ENCODE measurements at regions not wholly inside any gene's neighbourhood (a gene's known extent, or its start where the extent isn't known, plus 50 kb on each side); places are given as distances from the start of the nearest gene placed in this dataset.
"Not testable (repeated sequence)": the region's sequence is repeated elsewhere in the genome, so short reads cannot be mapped to it uniquely, and the experiment has no call there.

GRCh38 chr6:166795879-166796278, 160.5 kb downstream of the RNASET2 start:
- H3K4me3 ChIP-seq, result no peak overlapping the region
- H3K9me3 ChIP-seq (ENCODE audit: low read depth, low read length), result no peaks in the 10 kb centered on the region
- TF ChIP-seq POLR2AphosphoS5 (IDR thresholded peaks at IDR 0.05; ENCODE audit: borderline replicate concordance, low read depth, low read length), result no peak
- TF ChIP-seq EZH2 (IDR thresholded peaks at IDR 0.05), result no peak
- no peak for TF ChIP-seq FOXP2 (optimal IDR thresholded peaks at IDR 0.05; ENCODE audit: control extremely low read depth, extremely low read length, insufficient read depth)
- no peak overlapping the region for H3K9ac ChIP-seq (ENCODE audit: insufficient read length)
- no peaks in the 10 kb centered on the region for H3K36me3 ChIP-seq (ENCODE audit: insufficient read depth, low read length)
- DNase-seq (ENCODE audit: low read depth, low spot score), result no peak
- H3K27ac ChIP-seq, result no peak overlapping the region

DNA sequence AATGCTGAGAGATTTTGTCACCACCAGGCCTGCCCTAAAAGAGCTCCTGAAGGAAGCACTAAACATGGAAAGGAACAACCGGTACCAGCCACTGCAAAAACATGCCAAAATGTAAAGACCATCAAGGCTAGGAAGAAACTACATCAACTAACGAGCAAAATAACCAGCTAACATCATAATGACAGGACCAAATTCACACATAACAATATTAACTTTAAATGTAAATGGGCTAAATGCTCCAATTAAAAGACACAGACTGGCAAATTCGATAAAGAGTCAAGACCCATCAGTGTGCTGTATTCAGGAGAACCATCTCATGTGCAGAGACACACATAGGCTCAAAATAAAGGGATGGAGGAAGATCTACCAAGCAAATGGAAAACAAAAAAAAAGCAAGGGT, 163.8 kb upstream of the RPS6KA2 start:
- not testable (repeated sequence) for H3K9me3 ChIP-seq (ENCODE audit: low read depth, low read length); DNase-seq (ENCODE audit: low read depth, low spot score); H3K4me3 ChIP-seq; H3K9ac ChIP-seq (ENCODE audit: insufficient read length); H3K36me3 ChIP-seq (ENCODE audit: insufficient read depth, low read length); H3K27ac ChIP-seq

DNA sequence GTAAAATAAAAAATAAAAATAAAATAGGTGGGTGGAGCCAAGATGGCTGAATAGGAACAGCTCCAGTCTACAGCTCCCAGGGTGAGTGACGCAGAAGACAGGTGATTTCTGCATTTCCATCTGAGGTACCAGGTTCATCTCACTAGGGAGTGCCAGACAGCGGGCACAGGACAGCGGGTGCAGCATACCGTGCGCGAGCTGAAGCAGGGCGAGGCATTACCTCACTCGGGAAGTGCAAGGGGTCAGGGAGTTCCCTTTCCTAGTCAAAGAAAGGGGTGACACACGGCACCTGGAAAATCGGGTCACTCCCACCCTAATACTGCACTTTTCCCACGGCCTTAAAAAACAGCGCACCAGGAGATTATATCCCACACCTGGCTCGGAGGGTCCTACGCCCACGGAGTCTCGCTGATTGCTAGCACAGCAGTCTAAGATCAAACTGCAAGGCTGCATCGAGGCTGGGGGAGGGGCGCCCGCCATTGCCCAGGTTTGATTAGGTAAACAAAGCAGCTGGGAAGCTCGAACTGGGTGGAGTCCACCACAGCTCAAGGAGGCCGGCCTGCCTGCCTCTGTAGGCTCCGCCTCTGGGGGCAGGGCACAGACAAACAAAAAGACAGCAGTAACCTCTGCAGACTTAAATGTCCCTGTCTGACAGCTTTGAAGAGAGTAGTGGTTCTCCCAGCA, 161.9 kb upstream of the RPS6KA2 start:
- H3K4me3 ChIP-seq; H3K27ac ChIP-seq; H3K36me3 ChIP-seq (ENCODE audit: insufficient read depth, low read length); H3K9ac ChIP-seq (ENCODE audit: insufficient read length); DNase-seq (ENCODE audit: low read depth, low spot score); H3K9me3 ChIP-seq (ENCODE audit: low read depth, low read length): not testable (repeated sequence)

DNA sequence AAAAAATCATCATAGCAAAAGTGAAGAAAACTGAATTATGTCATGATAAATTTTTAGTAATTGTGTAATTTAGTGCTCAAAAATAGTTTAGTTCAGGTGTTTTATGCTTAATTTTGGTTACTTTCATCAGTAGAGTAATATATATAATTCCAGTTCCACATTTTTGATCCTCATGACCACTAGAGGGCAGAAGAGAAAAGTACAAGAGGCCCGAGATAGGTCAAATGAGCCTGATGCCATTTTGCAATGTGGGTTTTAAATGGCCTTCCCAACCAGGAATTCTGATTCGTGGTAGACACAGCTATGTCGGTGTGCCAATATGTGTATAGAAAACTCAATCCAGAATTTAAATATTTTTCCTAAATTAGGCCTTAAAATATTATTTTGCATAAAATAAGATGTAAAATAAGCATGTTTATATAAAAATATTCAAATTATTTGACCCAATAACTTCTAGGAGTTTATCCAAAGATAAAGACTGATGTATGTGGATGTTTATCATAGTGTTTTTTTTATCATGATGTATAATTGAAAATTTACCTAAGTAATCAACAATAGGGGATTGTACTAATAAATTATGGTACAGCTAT, 159.7 kb upstream of the RPS6KA2 start:
- Histone ChIP-seq H3K9ac (ENCODE audit: insufficient read length) (no peak overlapping the region), H3K36me3 (ENCODE audit: insufficient read depth, low read length) (no peaks in the 10 kb centered on the region), H3K4me3 (no peak overlapping the region), H3K27ac (no peak overlapping the region), H3K9me3 (ENCODE audit: low read depth, low read length) (no peaks in the 10 kb centered on the region)
- DNase-seq (ENCODE audit: low read depth, low spot score), result peak; percentile 28
- TF ChIP-seq FOXP2 (optimal IDR thresholded peaks at IDR 0.05; ENCODE audit: control extremely low read depth, extremely low read length, insufficient read depth), result no peak
- TF ChIP-seq EZH2 (IDR thresholded peaks at IDR 0.05), result no peak
- no peak for TF ChIP-seq POLR2AphosphoS5 (IDR thresholded peaks at IDR 0.05; ENCODE audit: borderline replicate concordance, low read depth, low read length)

DNA sequence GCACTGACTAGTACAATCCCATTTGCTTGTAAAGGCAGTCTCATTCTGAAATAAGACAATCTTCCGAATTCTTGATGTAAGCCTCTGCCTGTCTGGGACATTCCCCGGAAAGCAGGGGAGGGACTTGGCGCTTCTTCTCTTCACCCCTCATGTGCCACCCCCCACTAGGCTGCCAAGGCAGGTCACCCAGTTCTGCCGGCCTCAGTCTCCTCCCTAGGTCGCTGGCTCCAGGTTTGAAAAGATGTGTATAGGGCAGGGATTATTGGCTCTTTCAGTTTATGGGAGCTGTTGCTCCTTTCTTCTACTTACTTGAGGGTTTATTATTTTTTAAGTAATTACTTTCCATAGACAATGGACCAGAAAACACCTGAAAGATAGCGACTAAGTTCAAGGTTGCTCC, 158.1 kb upstream of the RPS6KA2 start:
- TF ChIP-seq POLR2AphosphoS5 (IDR thresholded peaks at IDR 0.05; ENCODE audit: borderline replicate concordance, low read depth, low read length) (no peak), EZH2 (IDR thresholded peaks at IDR 0.05) (no peak), FOXP2 (optimal IDR thresholded peaks at IDR 0.05; ENCODE audit: control extremely low read depth, extremely low read length, insufficient read depth) (no peak)
- no peaks in the 10 kb centered on the region for H3K9me3 ChIP-seq (ENCODE audit: low read depth, low read length)
- no peak for DNase-seq (ENCODE audit: low read depth, low spot score)
- no peaks in the 10 kb centered on the region for H3K36me3 ChIP-seq (ENCODE audit: insufficient read depth, low read length)
- H3K9ac ChIP-seq (ENCODE audit: insufficient read length), result no peak overlapping the region
- H3K4me3 ChIP-seq, result no peak overlapping the region
- no peak overlapping the region for H3K27ac ChIP-seq

- TF ChIP-seq POLR2AphosphoS5 (IDR thresholded peaks at IDR 0.05; ENCODE audit: borderline replicate concordance, low read depth, low read length) (no peak), EZH2 (IDR thresholded peaks at IDR 0.05) (no peak), FOXP2 (optimal IDR thresholded peaks at IDR 0.05; ENCODE audit: control extremely low read depth, extremely low read length, insufficient read depth) (no peak)
- Histone ChIP-seq H3K36me3 (ENCODE audit: insufficient read depth, low read length) (no peaks in the 10 kb centered on the region), H3K27ac (no peak overlapping the region), H3K9ac (ENCODE audit: insufficient read length) (no peak overlapping the region), H3K9me3 (ENCODE audit: low read depth, low read length) (no peaks in the 10 kb centered on the region), H3K4me3 (no peak overlapping the region)
- no peak for DNase-seq (ENCODE audit: low read depth, low spot score)
Observed at GRCh38 chr6:166784691-166785090, 157.6 kb upstream of the RPS6KA2 start.

DNA sequence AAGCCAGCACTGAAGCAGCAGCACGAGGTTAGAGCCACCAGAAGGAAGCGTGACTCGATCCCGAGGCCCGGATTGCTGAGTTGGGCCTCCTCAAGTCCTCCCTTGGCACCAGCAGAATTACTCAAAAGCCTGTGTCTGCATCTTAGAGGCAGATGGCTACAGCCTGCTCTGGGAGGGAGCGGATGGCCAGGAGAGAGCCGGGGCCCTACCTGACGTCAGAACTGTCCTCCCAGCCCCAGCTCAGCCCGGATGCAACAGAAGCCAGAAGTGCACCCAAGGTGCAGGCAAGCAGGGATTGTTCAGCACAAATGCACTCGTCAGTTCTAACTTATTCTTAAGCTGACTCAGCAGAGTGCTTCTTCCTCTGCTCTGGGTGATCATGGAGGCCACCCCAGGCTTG, 155.5 kb upstream of the RPS6KA2 start:
- Histone ChIP-seq H3K4me3 (no peak overlapping the region), H3K36me3 (ENCODE audit: insufficient read depth, low read length) (no peaks in the 10 kb centered on the region), H3K9ac (ENCODE audit: insufficient read length) (no peak overlapping the region), H3K27ac (no peak overlapping the region), H3K9me3 (ENCODE audit: low read depth, low read length) (no peaks in the 10 kb centered on the region)
- DNase-seq (ENCODE audit: low read depth, low spot score), result no peak
- TF ChIP-seq EZH2 (IDR thresholded peaks at IDR 0.05) (no peak), FOXP2 (optimal IDR thresholded peaks at IDR 0.05; ENCODE audit: control extremely low read depth, extremely low read length, insufficient read depth) (no peak), POLR2AphosphoS5 (IDR thresholded peaks at IDR 0.05; ENCODE audit: borderline replicate concordance, low read depth, low read length) (no peak)

- H3K9me3 ChIP-seq (ENCODE audit: low read depth, low read length), result no peaks in the 10 kb centered on the region
- no peaks in the 10 kb centered on the region for H3K36me3 ChIP-seq (ENCODE audit: insufficient read depth, low read length)
- H3K9ac ChIP-seq (ENCODE audit: insufficient read length), result no peak overlapping the region
- H3K27ac ChIP-seq, result no peak overlapping the region
- no peak overlapping the region for H3K4me3 ChIP-seq
- DNase-seq (ENCODE audit: low read depth, low spot score), result no peak
- TF ChIP-seq EZH2 (IDR thresholded peaks at IDR 0.05) (no peak), POLR2AphosphoS5 (IDR thresholded peaks at IDR 0.05; ENCODE audit: borderline replicate concordance, low read depth, low read length) (no peak), FOXP2 (optimal IDR thresholded peaks at IDR 0.05; ENCODE audit: control extremely low read depth, extremely low read length, insufficient read depth) (no peak)
Observed at GRCh38 chr6:166781331-166781730, 154.3 kb upstream of the RPS6KA2 start.

DNA sequence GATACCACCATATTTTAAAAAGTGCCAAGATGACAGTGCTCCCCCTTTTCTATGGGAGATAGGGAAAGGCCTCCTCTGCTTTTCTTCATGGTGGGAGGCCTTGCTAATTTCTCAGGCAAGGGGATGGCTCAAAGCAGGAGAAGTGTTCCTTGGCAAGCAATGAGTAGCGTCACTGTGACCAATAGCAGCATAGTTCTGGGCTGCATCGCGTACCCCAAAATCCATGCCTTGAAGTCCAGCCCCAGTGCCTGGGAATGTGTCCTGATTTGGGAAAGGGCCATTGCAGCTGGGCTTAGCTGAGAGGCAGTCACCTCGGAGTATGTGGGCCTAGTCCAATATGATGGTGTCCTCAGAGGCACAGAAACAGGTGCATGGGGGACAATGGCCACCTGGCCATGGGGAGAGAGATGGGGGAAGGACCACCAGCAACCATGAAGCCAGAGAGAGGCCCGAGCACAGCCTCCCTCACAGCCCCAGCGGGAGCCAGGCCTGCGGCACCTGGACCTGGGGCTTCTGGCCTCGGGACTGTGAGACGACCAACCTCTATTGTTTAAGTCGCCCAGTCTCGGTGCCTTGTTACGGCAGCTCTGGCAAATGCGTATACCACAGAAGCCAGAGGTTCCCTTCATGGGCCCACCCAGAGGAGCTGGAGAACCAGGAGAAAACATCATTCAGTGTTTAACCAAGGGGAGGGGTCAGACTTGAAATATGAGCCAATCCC, 153.1 kb upstream of the RPS6KA2 start:
- Histone ChIP-seq H3K9me3 (ENCODE audit: low read depth, low read length) (no peaks in the 10 kb centered on the region), H3K36me3 (ENCODE audit: insufficient read depth, low read length) (no peaks in the 10 kb centered on the region), H3K4me3 (no peak overlapping the region), H3K27ac (no peak overlapping the region), H3K9ac (ENCODE audit: insufficient read length) (no peak overlapping the region)
- no peak for DNase-seq (ENCODE audit: low read depth, low spot score)
- no peak for TF ChIP-seq POLR2AphosphoS5 (IDR thresholded peaks at IDR 0.05; ENCODE audit: borderline replicate concordance, low read depth, low read length)
- TF ChIP-seq FOXP2 (optimal IDR thresholded peaks at IDR 0.05; ENCODE audit: control extremely low read depth, extremely low read length, insufficient read depth), result no peak
- TF ChIP-seq EZH2 (IDR thresholded peaks at IDR 0.05), result no peak
